8988T (cell line): ENCODE measurements at regions not wholly inside any gene's neighbourhood (a gene's known extent, or its start where the extent isn't known, plus 50 kb on each side); places are given as distances from the start of the nearest gene placed in this dataset.

Source experiments
- DNase-seq: peaks from one replicate; pipeline ENCODE4 v3.0.0; 2011

- DNase-seq: no peak
Observed at GRCh38 chr2:136167721-136168475, 49.9 kb upstream of the CXCR4 start.
